MM.1S (cell line): ENCODE measurements at regions not wholly inside any gene's neighbourhood (a gene's known extent, or its start where the extent isn't known, plus 50 kb on each side); places are given as distances from the start of the nearest gene placed in this dataset.

Experiments
- DNase-seq: peaks from one replicate; pipeline ENCODE4 v3.0.0-alpha.2; 2015
- H2AFZ ChIP-seq: fragments of 300-600 bp; sonication (generic); 2 replicates; pipeline ENCODE4 v1.6.0; 2016; ENCODE audit warnings: antibody characterized with exemption, low read length
- H3F3A ChIP-seq: fragments of 300-600 bp; sonication (generic); 2 replicates; pipeline ENCODE4 v1.6.1; 2016; ENCODE audit warnings: mild to moderate bottlenecking, antibody characterized with exemption, low read length, moderate library complexity, mixed read lengths; ENCODE audit not compliant: insufficient read depth
- H3K27ac ChIP-seq: fragments of 300-600 bp; sonication (generic); 2 replicates; pipeline ENCODE4 v1.5.1; 2016; ENCODE audit warnings: mild to moderate bottlenecking, low read length
- H3K27me3 ChIP-seq: fragments of 300-600 bp; sonication (generic); replicated peaks from 2 replicates; pipeline ENCODE4 v1.6.0; 2016; ENCODE audit warnings: low read length; ENCODE audit not compliant: insufficient read depth
- H3K36me3 ChIP-seq: fragments of 300-600 bp; sonication (generic); replicated peaks from 2 replicates; pipeline ENCODE4 v1.6.1; 2016; ENCODE audit warnings: mild to moderate bottlenecking, low read length, mixed read lengths; ENCODE audit not compliant: insufficient read depth
- H3K4me1 ChIP-seq: fragments of 300-600 bp; sonication (generic); 2 replicates; pipeline ENCODE4 v1.6.1; 2016; ENCODE audit warnings: low read length, mixed read lengths
- H3K4me2 ChIP-seq: fragments of 300-600 bp; sonication (generic); 2 replicates; pipeline ENCODE4 v1.6.0; 2016; ENCODE audit warnings: low read depth, low read length
- H3K4me3 ChIP-seq: fragments of 300-600 bp; sonication (generic); 2 replicates; pipeline ENCODE4 v1.5.1; 2016; ENCODE audit warnings: low read length, mixed read lengths
- H3K79me2 ChIP-seq: fragments of 300-600 bp; sonication (generic); 2 replicates; pipeline ENCODE4 v1.6.1; 2016; ENCODE audit warnings: mixed run types, low read length, mixed read lengths
- H3K9ac ChIP-seq: fragments of 300-600 bp; sonication (generic); 2 replicates; pipeline ENCODE4 v1.6.1; 2016; ENCODE audit warnings: low read length, mixed read lengths
- H3K9me2 ChIP-seq: fragments of 300-600 bp; sonication (generic); replicated peaks from 2 replicates; pipeline ENCODE4 v1.6.1; 2016; ENCODE audit warnings: mild to moderate bottlenecking, low read length, mixed read lengths; ENCODE audit not compliant: insufficient read depth
- H3K9me3 ChIP-seq: fragments of 300-600 bp; sonication (generic); replicated peaks from 2 replicates; pipeline ENCODE4 v1.6.1; 2016; ENCODE audit warnings: mild to moderate bottlenecking, low read length, mixed read lengths; ENCODE audit not compliant: insufficient read depth
- H4K20me1 ChIP-seq: fragments of 300-600 bp; sonication (generic); 2 replicates; pipeline ENCODE4 v1.6.1; 2016; ENCODE audit warnings: mild to moderate bottlenecking, low read length, moderate library complexity, mixed read lengths; ENCODE audit not compliant: insufficient read depth
- CTCF ChIP-seq: fragments of 300-600 bp; sonication (generic); IDR thresholded peaks from 2 replicates; pipeline ENCODE4 v1.5.1; 2016; ENCODE audit warnings: antibody characterized with exemption, low read length, mixed read lengths
- EZH2 ChIP-seq: fragments of 300-600 bp; sonication (generic); optimal IDR thresholded peaks from 2 replicates; pipeline ENCODE3; 2017; ENCODE audit warnings: low read depth, mild to moderate bottlenecking, antibody characterized with exemption, low read length, mixed read lengths
- EZH2phosphoT487 ChIP-seq: fragments of 300-600 bp; sonication (generic); IDR thresholded peaks from 2 replicates; pipeline ENCODE4 v1.6.1; 2018; ENCODE audit warnings: antibody characterized with exemption, low read length

DNA sequence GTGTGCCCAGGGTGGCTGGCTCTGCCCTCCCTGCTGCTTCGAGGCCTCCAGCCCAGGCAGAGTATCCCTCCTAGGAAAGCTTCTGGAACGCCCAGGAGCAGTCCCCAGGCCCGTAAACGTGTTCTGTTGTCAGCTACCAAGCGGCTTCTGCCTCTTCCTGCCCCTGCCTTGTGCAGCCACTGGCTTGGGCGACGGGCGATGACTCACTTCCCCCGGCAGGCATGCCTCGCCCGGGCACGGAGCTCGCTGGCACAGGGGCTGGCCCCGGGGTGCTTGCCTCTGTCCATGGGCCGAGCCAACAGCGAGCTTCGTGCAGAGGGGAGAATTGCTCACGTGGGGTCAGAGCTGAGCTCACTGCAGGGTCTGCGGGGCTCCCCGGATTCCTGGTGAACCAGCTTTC is 86.7 kb upstream of the THBS2 start:
- Histone ChIP-seq H3K9ac (no peak overlapping the region), H3K4me2 (no peak overlapping the region)
- no peak for DNase-seq

DNA sequence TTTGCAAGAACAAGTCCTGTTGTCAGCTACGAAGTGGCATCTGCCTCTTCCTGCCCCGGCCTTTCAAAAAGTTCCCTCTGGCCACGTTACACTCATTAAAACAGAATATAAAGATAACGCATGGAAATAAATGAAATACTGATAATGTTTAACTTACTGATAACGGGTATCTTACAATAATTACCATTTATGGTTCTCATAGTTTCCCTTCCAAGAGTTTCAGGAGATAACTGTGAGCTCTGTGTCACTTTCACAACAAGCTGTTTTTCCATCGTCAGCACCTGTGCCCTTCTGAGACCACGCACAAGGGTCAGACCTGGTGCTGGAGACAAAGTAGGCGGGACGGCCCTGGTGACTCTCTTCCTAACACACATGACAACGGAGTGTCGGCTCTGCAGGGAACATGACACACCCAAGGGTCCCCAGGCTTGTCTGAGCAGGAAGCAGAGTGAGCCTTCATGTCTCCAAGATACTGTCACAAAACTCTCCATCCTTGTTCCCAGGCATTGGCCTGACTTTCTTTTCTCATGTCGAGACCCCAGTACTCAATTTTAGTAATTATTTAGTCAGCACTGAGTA is 86.2 kb upstream of the THBS2 start:
- no peaks in the 10 kb centered on the region for H3K9me2 ChIP-seq
- no peak overlapping the region for H3K4me3 ChIP-seq
- H2AFZ ChIP-seq, result no peak overlapping the region
- H3F3A ChIP-seq, result no peaks in the 10 kb centered on the region
- no peaks in the 10 kb centered on the region for H4K20me1 ChIP-seq
- no peaks in the 10 kb centered on the region for H3K9me3 ChIP-seq
- no peaks in the 10 kb centered on the region for H3K36me3 ChIP-seq
- no peaks in the 10 kb centered on the region for H3K79me2 ChIP-seq
- no peak overlapping the region for H3K27ac ChIP-seq
- no peak overlapping the region for H3K4me2 ChIP-seq
- no peaks in the 10 kb centered on the region for H3K4me1 ChIP-seq
- DNase-seq, result no peak
- H3K27me3 ChIP-seq, result no peaks in the 10 kb centered on the region
- H3K9ac ChIP-seq, result no peak overlapping the region
- TF ChIP-seq EZH2phosphoT487 (no peak), CTCF (no peak), EZH2 (no peak)

More for the DNA sequence above, 86.7 kb upstream of the THBS2 start:
- no peaks in the 10 kb centered on the region for H3K27me3 ChIP-seq
- H3K4me1 ChIP-seq, result no peaks in the 10 kb centered on the region
- no peaks in the 10 kb centered on the region for H3K9me2 ChIP-seq
- no peaks in the 10 kb centered on the region for H3K9me3 ChIP-seq
- no peak overlapping the region for H2AFZ ChIP-seq
- no peaks in the 10 kb centered on the region for H3F3A ChIP-seq
- H4K20me1 ChIP-seq, result no peaks in the 10 kb centered on the region
- no peak overlapping the region for H3K27ac ChIP-seq
- no peak overlapping the region for H3K4me3 ChIP-seq
- TF ChIP-seq CTCF (no peak), EZH2phosphoT487 (no peak), EZH2 (no peak)
- no peaks in the 10 kb centered on the region for H3K79me2 ChIP-seq
- H3K36me3 ChIP-seq, result no peaks in the 10 kb centered on the region

DNA sequence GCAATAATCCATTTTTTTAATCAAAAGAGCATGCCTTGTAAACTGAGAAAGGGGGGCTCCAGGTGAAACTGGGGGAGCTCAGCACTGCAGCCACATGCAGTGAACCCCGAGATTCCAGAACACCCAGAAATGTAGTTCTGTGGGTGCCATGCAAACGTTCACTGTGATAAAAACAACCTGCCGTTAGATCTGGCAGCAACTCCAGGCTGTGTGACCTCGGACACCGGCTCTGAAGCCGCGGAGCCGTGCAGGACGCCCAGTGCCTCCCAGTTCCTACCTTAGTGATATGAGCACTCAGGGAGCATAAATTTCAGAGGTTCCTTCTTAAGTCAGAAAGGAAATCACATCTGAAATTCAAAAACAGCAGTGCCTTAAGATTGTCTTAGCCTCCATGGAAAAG is 85.4 kb upstream of the THBS2 start:
- H3K36me3 ChIP-seq, result no peaks in the 10 kb centered on the region
- H3K27me3 ChIP-seq, result no peaks in the 10 kb centered on the region
- no peak for DNase-seq
- H3K4me3 ChIP-seq, result no peak overlapping the region
- H3K27ac ChIP-seq, result no peak overlapping the region
- H3K9ac ChIP-seq, result no peak overlapping the region
- H3K9me2 ChIP-seq, result no peaks in the 10 kb centered on the region
- H3K9me3 ChIP-seq, result no peaks in the 10 kb centered on the region
- H3K4me1 ChIP-seq, result no peaks in the 10 kb centered on the region
- no peaks in the 10 kb centered on the region for H3F3A ChIP-seq
- no peaks in the 10 kb centered on the region for H4K20me1 ChIP-seq
- H2AFZ ChIP-seq, result no peak overlapping the region
- no peak overlapping the region for H3K4me2 ChIP-seq
- TF ChIP-seq CTCF (no peak), EZH2phosphoT487 (no peak), EZH2 (no peak)
- H3K79me2 ChIP-seq, result no peaks in the 10 kb centered on the region
